ENCODE measurements at regions not wholly inside any gene's neighbourhood (a gene's known extent, or its start where the extent isn't known, plus 50 kb on each side); places are given as distances from the start of the nearest gene placed in this dataset.
A peak's percentile ranks its signal among the peaks of the same experiment; 100 is the strongest.

GRCh38 chr22:44402196-44403111, 89.7 kb upstream of the SHISAL1 start:
- no peak for DNase-seq

- DNase-seq = no peak
These were observed 89.0 kb upstream of the SHISAL1 start for GRCh38 chr22:44401783-44402110.

GRCh38 chr22:44400763-44401060, 88.0 kb upstream of the SHISAL1 start:
- no peak for DNase-seq

- DNase-seq = no peak
These were observed 87.4 kb upstream of the SHISAL1 start for GRCh38 chr22:44399906-44400762.

GRCh38 chr22:44398856-44399837, 86.4 kb upstream of the SHISAL1 start:
- no peak for DNase-seq

GRCh38 chr22:44396727-44397722, 84.3 kb upstream of the SHISAL1 start:
- DNase-seq = no peak

GRCh38 chr22:44396021-44396726, 83.4 kb upstream of the SHISAL1 start:
- DNase-seq = no peak

GRCh38 chr22:44395118-44396005, 82.6 kb upstream of the SHISAL1 start:
- DNase-seq = peak; percentile 18

- DNase-seq = no peak
These were observed 81.7 kb upstream of the SHISAL1 start for GRCh38 chr22:44394246-44395117.

- no peak for DNase-seq
These were observed 80.3 kb upstream of the SHISAL1 start for GRCh38 chr22:44393066-44393465.

- no peak for DNase-seq
These were observed 79.7 kb upstream of the SHISAL1 start for GRCh38 chr22:44392446-44392921.

- no peak for DNase-seq
These were observed 79.0 kb upstream of the SHISAL1 start for GRCh38 chr22:44391481-44392445.

GRCh38 chr22:44391015-44391414, 78.3 kb upstream of the SHISAL1 start:
- no peak for DNase-seq

GRCh38 chr22:44390613-44390970, 77.8 kb upstream of the SHISAL1 start:
- DNase-seq = no peak

GRCh38 chr22:44389926-44390612, 77.3 kb upstream of the SHISAL1 start:
- no peak for DNase-seq

GRCh38 chr22:44389181-44389580, 76.4 kb upstream of the SHISAL1 start:
- no peak for DNase-seq

GRCh38 chr22:44387486-44387885, 74.7 kb upstream of the SHISAL1 start:
- no peak for DNase-seq
